ENCODE measurements at regions not wholly inside any gene's neighbourhood (a gene's known extent, or its start where the extent isn't known, plus 50 kb on each side); places are given as distances from the start of the nearest gene placed in this dataset.

- Histone ChIP-seq H3K9me3 (peaks cover 0 to 24% (median 0%) of the 10 kb centered on the region in 11 donors), H3K27me3 (no peaks in the 10 kb centered on the region), H3K4me1 (peaks cover 0 to 27% (median 14%) of the 10 kb centered on the region in 9 donors), H3K27ac (no peak overlapping the region), H3K36me3 (no peaks in the 10 kb centered on the region), H3K4me3 (no peak overlapping the region)
- 88% methylated on average over 3 of the region's 3 CpGs for WGBS, 2 donors
- DNase-seq (no peak), ATAC-seq (no peak)
- TF ChIP-seq CTCF (IDR thresholded peaks at IDR 0.05), result no peak
- intact Hi-C loops (cut with DNase I), result no loop called here
Measured at GRCh38 chr10:44267007-44267406, 117.9 kb downstream of the CXCL12 start.

GRCh38 chr10:44264244-44264643 is 120.7 kb downstream of the CXCL12 start:
- peak in 5 of 8 donors; percentile 6 to 36 (median 21) for ATAC-seq
- TF ChIP-seq CTCF (IDR thresholded peaks at IDR 0.05), result no peak
- peak overlapping the region in 8 of 10 donors; percentile 0 to 74 (median 56) for H3K27ac ChIP-seq
- 60 to 68% methylated on average over 4 of the region's 4 CpGs for WGBS, 2 donors
- H3K4me1 ChIP-seq, result peaks cover 4 to 41% (median 26%) of the 10 kb centered on the region in 9 donors
- no peaks in the 10 kb centered on the region for H3K27me3 ChIP-seq
- H3K9me3 ChIP-seq, result peaks cover 0 to 24% (median 0%) of the 10 kb centered on the region in 11 donors
- no peak for DNase-seq
- no peak overlapping the region for H3K4me3 ChIP-seq
- no peaks in the 10 kb centered on the region for H3K36me3 ChIP-seq
- intact Hi-C loops (cut with DNase I), result no loop called here

GRCh38 chr10:44263771-44264170 is 121.1 kb downstream of the CXCL12 start:
- peaks cover 0 to 22% (median 0%) of the 10 kb centered on the region in 11 donors for H3K9me3 ChIP-seq
- DNase-seq, result peak in 1 of 2 donors; percentile 36
- ATAC-seq, result peak in 5 of 8 donors; percentile 35 to 57 (median 42)
- peak overlapping the region in 8 of 10 donors; percentile 0 to 74 (median 56) for H3K27ac ChIP-seq
- no peaks in the 10 kb centered on the region for H3K27me3 ChIP-seq
- intact Hi-C loops (cut with DNase I), result no loop called here
- TF ChIP-seq CTCF (IDR thresholded peaks at IDR 0.05), result no peak
- WGBS, 2 donors, result 58 to 70% methylated on average over 3 of the region's 3 CpGs
- H3K36me3 ChIP-seq, result no peaks in the 10 kb centered on the region
- H3K4me1 ChIP-seq, result peaks cover 4 to 41% (median 26%) of the 10 kb centered on the region in 9 donors
- no peak overlapping the region for H3K4me3 ChIP-seq

- no peak for ATAC-seq
- DNase-seq, result no peak
- intact Hi-C loops (cut with DNase I), result no loop called here
- Histone ChIP-seq H3K27ac (peak overlapping the region in 4 of 10 donors; percentile 7 to 74 (median 43)), H3K4me1 (peaks cover 4 to 41% (median 26%) of the 10 kb centered on the region in 9 donors), H3K4me3 (no peak overlapping the region), H3K9me3 (peaks cover 0 to 13% (median 0%) of the 10 kb centered on the region in 11 donors), H3K36me3 (no peaks in the 10 kb centered on the region), H3K27me3 (no peaks in the 10 kb centered on the region)
- TF ChIP-seq CTCF (IDR thresholded peaks at IDR 0.05), result no peak
- WGBS, 2 donors, result 91 to 97% methylated on average over 6 of the region's 6 CpGs
Measured at GRCh38 chr10:44262551-44263251, 122.2 kb downstream of the CXCL12 start.

All from heart right ventricle (tissue), 16 donors.